Osteoblast (primary cell): ENCODE measurements at regions not wholly inside any gene's neighbourhood (a gene's known extent, or its start where the extent isn't known, plus 50 kb on each side); places are given as distances from the start of the nearest gene placed in this dataset.

Source experiments
- DNase-seq: peaks from one replicate; pipeline ENCODE4 v3.0.0; 2011; ENCODE audit warnings: low spot score, mixed read lengths; ENCODE audit not compliant: insufficient read length; ENCODE audit errors: missing footprints
- H2AFZ ChIP-seq: 2 replicates; pipeline ENCODE4 v1.6.0; 2011; ENCODE audit warnings: mild to moderate bottlenecking, low read length
- H3K27ac ChIP-seq: 2 replicates; pipeline ENCODE4 v1.5.1; 2011; ENCODE audit warnings: mild to moderate bottlenecking, low read depth, low read length, moderate library complexity
- H3K27me3 ChIP-seq: 2 replicates; pipeline ENCODE4 v1.6.0; 2012; ENCODE audit warnings: mild to moderate bottlenecking, control low read depth, inconsistent platforms, low read length, moderate library complexity; ENCODE audit not compliant: insufficient read depth
- H3K36me3 ChIP-seq: 2 replicates; pipeline ENCODE4 v1.5.1; 2011; ENCODE audit warnings: mild to moderate bottlenecking, low read length, control low read depth, moderate library complexity; ENCODE audit not compliant: insufficient read depth
- H3K4me1 ChIP-seq: 2 replicates; pipeline ENCODE4 v1.5.1; 2011; ENCODE audit warnings: mild to moderate bottlenecking, low read length, control low read depth, moderate library complexity; ENCODE audit not compliant: insufficient read depth
- H3K4me2 ChIP-seq: 2 replicates; pipeline ENCODE4 v1.6.0; 2011; ENCODE audit warnings: mild to moderate bottlenecking, low read length; ENCODE audit not compliant: insufficient read depth
- H3K4me3 ChIP-seq: fragments of 200-600 bp; sonication (generic); 3 replicates; pipeline ENCODE4 v1.5.1; 2012; ENCODE audit warnings: mild to moderate bottlenecking, low read length, inconsistent platforms; ENCODE audit not compliant: insufficient read depth
- H3K79me2 ChIP-seq: 2 replicates; pipeline ENCODE4 v1.6.0; 2012; ENCODE audit warnings: mild to moderate bottlenecking, low read length, control low read depth, inconsistent platforms; ENCODE audit not compliant: insufficient read depth
- H3K9me3 ChIP-seq: 2 replicates; pipeline ENCODE4 v1.5.1; 2011; ENCODE audit warnings: low read depth, low read length, control low read depth
- H4K20me1 ChIP-seq: 2 replicates; pipeline ENCODE4 v1.6.0; 2012; ENCODE audit warnings: mild to moderate bottlenecking, low read length, control low read depth; ENCODE audit not compliant: insufficient read depth
- TF ChIP-seq, protein P1 (sequence below): IDR thresholded peaks from 2 replicates; pipeline ENCODE4 v1.5.1; 2011; ENCODE audit warnings: mild to moderate bottlenecking, low read depth, low read length, moderate library complexity; ENCODE audit errors: extremely low read depth

- no peaks in the 10 kb centered on the region for H3K4me1 ChIP-seq
- no peak overlapping the region for H2AFZ ChIP-seq
- H3K27me3 ChIP-seq, result no peaks in the 10 kb centered on the region
- H3K79me2 ChIP-seq, result no peaks in the 10 kb centered on the region
- TF ChIP-seq, protein P1, sequence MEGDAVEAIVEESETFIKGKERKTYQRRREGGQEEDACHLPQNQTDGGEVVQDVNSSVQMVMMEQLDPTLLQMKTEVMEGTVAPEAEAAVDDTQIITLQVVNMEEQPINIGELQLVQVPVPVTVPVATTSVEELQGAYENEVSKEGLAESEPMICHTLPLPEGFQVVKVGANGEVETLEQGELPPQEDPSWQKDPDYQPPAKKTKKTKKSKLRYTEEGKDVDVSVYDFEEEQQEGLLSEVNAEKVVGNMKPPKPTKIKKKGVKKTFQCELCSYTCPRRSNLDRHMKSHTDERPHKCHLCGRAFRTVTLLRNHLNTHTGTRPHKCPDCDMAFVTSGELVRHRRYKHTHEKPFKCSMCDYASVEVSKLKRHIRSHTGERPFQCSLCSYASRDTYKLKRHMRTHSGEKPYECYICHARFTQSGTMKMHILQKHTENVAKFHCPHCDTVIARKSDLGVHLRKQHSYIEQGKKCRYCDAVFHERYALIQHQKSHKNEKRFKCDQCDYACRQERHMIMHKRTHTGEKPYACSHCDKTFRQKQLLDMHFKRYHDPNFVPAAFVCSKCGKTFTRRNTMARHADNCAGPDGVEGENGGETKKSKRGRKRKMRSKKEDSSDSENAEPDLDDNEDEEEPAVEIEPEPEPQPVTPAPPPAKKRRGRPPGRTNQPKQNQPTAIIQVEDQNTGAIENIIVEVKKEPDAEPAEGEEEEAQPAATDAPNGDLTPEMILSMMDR, result no peak
- DNase-seq, result no peak
- no peaks in the 10 kb centered on the region for H3K36me3 ChIP-seq
- no peaks in the 10 kb centered on the region for H4K20me1 ChIP-seq
- H3K9me3 ChIP-seq, result no peaks in the 10 kb centered on the region
- no peak overlapping the region for H3K4me2 ChIP-seq
- no peak overlapping the region for H3K27ac ChIP-seq
- H3K4me3 ChIP-seq, result no peak overlapping the region
Measured at GRCh38 chr5:61788548-61788947, 456.5 kb downstream of the ZSWIM6 start.

GRCh38 chr5:61790007-61790406 is 457.9 kb downstream of the ZSWIM6 start:
- no peak for DNase-seq
- no peaks in the 10 kb centered on the region for H3K9me3 ChIP-seq
- no peak overlapping the region for H3K4me3 ChIP-seq
- no peaks in the 10 kb centered on the region for H3K4me1 ChIP-seq
- H4K20me1 ChIP-seq, result no peaks in the 10 kb centered on the region
- no peaks in the 10 kb centered on the region for H3K27me3 ChIP-seq
- H2AFZ ChIP-seq, result no peak overlapping the region
- H3K4me2 ChIP-seq, result no peak overlapping the region
- no peaks in the 10 kb centered on the region for H3K36me3 ChIP-seq
- H3K79me2 ChIP-seq, result no peaks in the 10 kb centered on the region
- TF ChIP-seq, protein P1, result no peak
- no peak overlapping the region for H3K27ac ChIP-seq

DNA sequence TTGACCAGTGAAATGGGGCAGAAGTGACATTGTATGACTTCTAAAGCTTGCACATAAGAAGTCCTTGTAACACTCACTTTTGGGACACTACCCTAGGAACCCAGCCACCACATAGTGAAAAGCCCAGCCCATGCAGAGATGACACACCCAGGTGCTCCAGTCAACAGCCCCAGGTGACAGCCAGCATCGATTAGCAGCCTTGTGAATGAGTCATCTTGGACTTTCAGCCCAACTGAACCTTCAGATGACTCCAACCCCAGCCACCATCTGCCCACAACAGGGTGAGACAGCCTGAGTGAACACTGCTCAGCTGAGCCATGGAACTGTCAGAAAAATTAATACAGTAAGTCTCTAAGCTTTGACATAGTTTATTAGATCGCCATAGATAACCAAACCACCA is 458.6 kb downstream of the ZSWIM6 start:
- no peaks in the 10 kb centered on the region for H4K20me1 ChIP-seq
- H3K27ac ChIP-seq, result no peak overlapping the region
- H3K9me3 ChIP-seq, result no peaks in the 10 kb centered on the region
- no peaks in the 10 kb centered on the region for H3K4me1 ChIP-seq
- no peak for DNase-seq
- H3K36me3 ChIP-seq, result no peaks in the 10 kb centered on the region
- TF ChIP-seq, protein P1, result no peak
- no peaks in the 10 kb centered on the region for H3K79me2 ChIP-seq
- no peak overlapping the region for H3K4me3 ChIP-seq
- no peak overlapping the region for H3K4me2 ChIP-seq
- no peak overlapping the region for H2AFZ ChIP-seq
- no peaks in the 10 kb centered on the region for H3K27me3 ChIP-seq

- Histone ChIP-seq H3K9me3 (no peaks in the 10 kb centered on the region), H3K4me3 (no peak overlapping the region), H3K36me3 (no peaks in the 10 kb centered on the region), H4K20me1 (no peaks in the 10 kb centered on the region), H3K79me2 (no peaks in the 10 kb centered on the region), H3K4me2 (no peak overlapping the region), H3K4me1 (no peaks in the 10 kb centered on the region), H2AFZ (no peak overlapping the region), H3K27me3 (no peaks in the 10 kb centered on the region), H3K27ac (no peak overlapping the region)
- TF ChIP-seq, protein P1, result no peak
- no peak for DNase-seq
Measured at GRCh38 chr5:61796773-61797172, 464.7 kb downstream of the ZSWIM6 start.
